B cell (primary cell): ENCODE measurements at regions not wholly inside any gene's neighbourhood (a gene's known extent, or its start where the extent isn't known, plus 50 kb on each side); places are given as distances from the start of the nearest gene placed in this dataset.

Experiments
- CTCF ChIP-seq: fragments of 200-600 bp; IDR thresholded peaks from one replicate; pipeline ENCODE4 v1.8.0; 2022; ENCODE audit warnings: antibody characterized with exemption, mild to moderate bottlenecking
- EZH2 ChIP-seq: IDR thresholded peaks from 2 replicates; pipeline ENCODE4 v1.6.1; 2012; ENCODE audit warnings: borderline replicate concordance, low read depth, mild to moderate bottlenecking, moderate library complexity, low read length; ENCODE audit not compliant: insufficient read depth, poor library complexity, severe bottlenecking

GRCh38 chr2:158042245-158042644, 59.4 kb upstream of the UPP2 start:
- TF ChIP-seq EZH2 (no peak), CTCF (no peak)
